Activated CD4-positive, alpha-beta memory T cell treated with anti-CD3 and anti-CD28 coated beads for 36 hours (primary cell): ENCODE measurements at regions not wholly inside any gene's neighbourhood (a gene's known extent, or its start where the extent isn't known, plus 50 kb on each side); places are given as distances from the start of the nearest gene placed in this dataset.

Source experiments
- CTCF ChIA-PET: fragments of 350-600 bp; sonication (Branson Sonifier 250); formaldehyde crosslinking; loops from one replicate; lab custom pipeline; 2021; ENCODE audit warnings: antibody characterized with exemption, inconsistent platforms; lab: Charles Lee
- POLR2A ChIA-PET: fragments of 350-600 bp; sonication (Branson Sonifier 250); formaldehyde crosslinking; loops from one replicate; lab custom pipeline; 2021; ENCODE audit warnings: antibody characterized with exemption; lab: Charles Lee
- DNase-seq: peaks from one replicate; pipeline ENCODE4 v3.0.0-alpha.2; 2020
- H3K27ac Mint-ChIP-seq: one replicate; pipeline ENCODE4 v1.8.0; 2021; ENCODE audit warnings: mixed read lengths
- H3K27me3 Mint-ChIP-seq: one replicate; pipeline ENCODE4 v1.8.0; 2021; ENCODE audit warnings: mixed read lengths
- H3K36me3 Mint-ChIP-seq: one replicate; pipeline ENCODE4 v1.8.0; 2021; ENCODE audit warnings: mixed read lengths
- H3K4me1 Mint-ChIP-seq: one replicate; pipeline ENCODE4 v1.8.0; 2021; ENCODE audit warnings: low read depth, mixed read lengths
- H3K4me3 Mint-ChIP-seq: one replicate; pipeline ENCODE4 v1.8.0; 2021; ENCODE audit warnings: mild to moderate bottlenecking, mixed read lengths
- H3K9me3 Mint-ChIP-seq: one replicate; pipeline ENCODE4 v1.8.0; 2021; ENCODE audit warnings: mixed read lengths
- intact Hi-C: fragments of 100-400 bp; cut with micrococcal nuclease; formaldehyde crosslinking; loops from one replicate; pipeline ENCODE4 v1.15.1; 2023

DNA sequence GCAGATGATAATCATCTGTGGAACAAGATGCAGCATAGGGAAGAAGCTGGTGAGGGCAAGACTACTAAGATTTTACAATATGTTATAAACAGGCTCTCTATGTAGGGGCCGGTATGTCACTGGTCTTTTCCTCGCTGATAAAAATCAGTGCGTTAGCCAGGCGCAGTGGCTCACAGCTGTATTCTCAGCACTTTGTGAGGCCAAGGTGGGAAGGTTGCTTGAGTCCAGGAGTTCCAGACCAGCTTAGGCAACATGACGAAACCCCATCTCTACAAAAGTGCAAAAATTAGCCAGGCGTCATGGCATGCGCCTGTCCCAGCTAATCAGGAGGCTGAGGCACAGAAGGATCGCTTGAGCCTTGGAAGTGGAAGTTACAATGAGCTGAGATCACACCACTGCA, 135.9 kb downstream of the TUSC1 start:
- Mint-ChIP-seq H3K9me3 (peaks cover 15% of the 10 kb centered on the region), H3K27ac (no peak overlapping the region), H3K36me3 (no peaks in the 10 kb centered on the region), H3K4me1 (no peaks in the 10 kb centered on the region), H3K4me3 (no peak overlapping the region), H3K27me3 (no peaks in the 10 kb centered on the region)
- intact Hi-C loops: no loop called here
- POLR2A ChIA-PET: no interaction called here
- CTCF ChIA-PET: no interaction called here
- DNase-seq: no peak

DNA sequence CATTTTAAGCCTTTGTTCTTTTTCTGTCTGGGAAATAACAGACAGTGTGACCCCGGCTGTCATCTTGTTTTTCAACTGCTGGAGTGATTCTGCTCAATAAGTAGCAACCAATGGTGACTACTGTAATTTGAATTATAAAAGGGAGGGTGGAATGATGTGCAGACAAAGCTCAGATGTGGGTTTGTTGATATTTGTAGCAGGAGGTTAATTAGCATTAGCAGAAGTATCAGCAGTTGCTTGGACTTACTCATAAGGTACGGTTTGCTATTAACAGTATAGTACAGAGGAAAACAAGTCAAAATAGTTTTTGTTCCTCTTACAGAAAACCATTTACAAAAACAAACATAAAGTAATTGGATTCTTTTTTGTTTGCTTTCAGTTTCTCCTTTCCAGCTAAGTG, 140.4 kb downstream of the TUSC1 start:
- intact Hi-C loops: no loop called here
- Mint-ChIP-seq H3K4me1 (no peaks in the 10 kb centered on the region), H3K9me3 (peaks cover 17% of the 10 kb centered on the region), H3K36me3 (no peaks in the 10 kb centered on the region), H3K4me3 (no peak overlapping the region), H3K27ac (no peak overlapping the region), H3K27me3 (no peaks in the 10 kb centered on the region)
- DNase-seq: no peak
- ChIA-PET CTCF (no interaction called here), POLR2A (no interaction called here)

DNA sequence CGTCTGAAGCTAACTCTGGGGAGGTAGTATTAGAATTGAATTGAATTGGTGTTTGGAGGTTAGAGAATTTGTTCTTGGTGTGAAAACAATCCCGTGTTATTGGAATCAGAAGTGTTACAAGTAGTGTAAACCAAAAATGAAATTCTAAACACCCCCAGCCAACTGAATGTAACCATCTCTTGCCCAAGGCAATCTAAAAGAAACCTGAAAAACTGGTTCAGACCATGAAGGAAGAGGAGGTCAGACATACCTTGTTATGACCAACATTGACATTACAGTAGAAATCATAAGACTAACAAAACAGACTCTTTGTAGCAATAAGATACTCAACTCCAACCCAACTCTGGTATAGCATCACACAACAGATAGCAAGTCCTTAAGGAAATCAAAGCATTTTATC, 159.0 kb downstream of the TUSC1 start:
- H3K27me3 Mint-ChIP-seq: no peaks in the 10 kb centered on the region
- no peaks in the 10 kb centered on the region for H3K36me3 Mint-ChIP-seq
- POLR2A ChIA-PET: no interaction called here
- H3K4me1 Mint-ChIP-seq: no peaks in the 10 kb centered on the region
- intact Hi-C loops: no loop called here
- peaks cover 23% of the 10 kb centered on the region for H3K9me3 Mint-ChIP-seq
- no peak for DNase-seq
- no peak overlapping the region for H3K4me3 Mint-ChIP-seq
- CTCF ChIA-PET: no interaction called here
- no peak overlapping the region for H3K27ac Mint-ChIP-seq

DNA sequence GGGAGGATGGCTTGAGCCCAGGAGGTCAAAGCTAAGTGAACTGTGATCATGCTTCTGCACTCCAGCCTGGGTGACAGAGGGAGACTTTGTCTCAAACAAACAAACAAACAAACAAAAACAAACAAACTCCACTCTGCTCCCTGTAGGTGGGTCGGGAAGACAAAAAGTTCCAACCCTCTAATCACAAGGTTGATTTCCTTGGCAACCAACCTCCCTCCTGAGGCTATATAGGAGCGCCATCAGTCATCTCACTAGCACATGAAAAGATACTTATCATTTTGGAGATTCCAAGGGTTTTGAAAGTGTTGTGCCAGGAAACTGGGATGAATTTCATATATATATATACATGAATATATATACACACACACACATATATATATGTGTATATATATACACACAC, 160.5 kb downstream of the TUSC1 start:
- H3K27me3 Mint-ChIP-seq: no peaks in the 10 kb centered on the region
- DNase-seq: no peak
- POLR2A ChIA-PET: no interaction called here
- CTCF ChIA-PET: no interaction called here
- no peaks in the 10 kb centered on the region for H3K36me3 Mint-ChIP-seq
- intact Hi-C loops: no loop called here
- no peak overlapping the region for H3K27ac Mint-ChIP-seq
- H3K9me3 Mint-ChIP-seq: peaks cover 32% of the 10 kb centered on the region
- no peak overlapping the region for H3K4me3 Mint-ChIP-seq
- no peaks in the 10 kb centered on the region for H3K4me1 Mint-ChIP-seq

DNA sequence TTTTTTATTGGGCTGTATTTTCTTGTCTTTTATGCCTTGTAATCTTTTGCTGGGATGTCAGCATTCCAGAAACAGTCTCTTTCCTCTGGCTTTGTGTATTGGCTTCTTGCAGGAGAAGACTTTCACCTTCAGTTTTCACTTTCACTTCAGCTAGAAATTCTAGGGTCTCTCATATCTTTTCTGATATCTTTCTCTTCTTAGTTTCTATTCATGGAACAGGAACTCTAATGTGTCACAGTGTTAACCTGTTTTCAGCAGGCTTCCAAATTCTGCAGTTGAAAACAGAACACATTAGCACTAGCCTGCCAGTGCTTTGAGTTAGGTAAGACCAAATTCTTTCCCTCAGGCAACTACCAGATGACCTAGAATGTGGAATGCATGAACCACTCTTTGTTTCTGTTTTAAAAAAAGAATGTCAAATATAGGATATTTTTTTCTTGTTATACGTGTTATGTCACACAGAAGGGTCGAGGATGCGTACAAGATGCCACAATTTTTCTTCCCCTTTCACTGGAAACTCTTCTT, 164.7 kb downstream of the TUSC1 start:
- Mint-ChIP-seq H3K4me1 (no peaks in the 10 kb centered on the region), H3K36me3 (no peaks in the 10 kb centered on the region), H3K4me3 (no peak overlapping the region), H3K9me3 (peaks cover 20% of the 10 kb centered on the region), H3K27ac (no peak overlapping the region), H3K27me3 (no peaks in the 10 kb centered on the region)
- intact Hi-C loops: no loop called here
- ChIA-PET POLR2A (no interaction called here), CTCF (no interaction called here)
- no peak for DNase-seq

DNA sequence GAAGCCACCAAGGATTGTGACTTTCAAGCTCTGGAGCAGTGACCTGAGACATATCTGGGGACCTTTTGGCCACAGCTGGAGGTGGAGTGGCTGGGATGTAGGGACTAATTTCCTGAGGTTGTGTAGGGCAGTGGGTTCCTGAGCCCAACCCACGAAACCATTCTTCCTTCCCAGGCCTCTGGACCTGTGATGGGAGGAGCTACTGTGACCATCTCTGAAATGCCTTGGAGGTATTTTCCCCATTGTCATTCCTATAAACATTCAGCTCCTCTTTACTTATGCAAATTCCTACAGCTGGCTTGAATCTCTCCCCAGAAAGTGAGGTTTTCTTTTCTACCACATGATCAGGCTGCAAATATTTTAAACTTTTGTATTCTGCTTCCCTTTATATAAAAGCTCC, 172.6 kb downstream of the TUSC1 start:
- no peak overlapping the region for H3K4me3 Mint-ChIP-seq
- H3K27ac Mint-ChIP-seq: no peak overlapping the region
- peaks cover 47% of the 10 kb centered on the region for H3K9me3 Mint-ChIP-seq
- ChIA-PET POLR2A (interaction anchor here (0.7 kb wide), 1 partner anchor 821 kb away, joined by 3 read pairs; no protein-coding TSS in a partner anchor), CTCF (no interaction called here)
- DNase-seq: no peak
- H3K27me3 Mint-ChIP-seq: no peaks in the 10 kb centered on the region
- H3K4me1 Mint-ChIP-seq: no peaks in the 10 kb centered on the region
- intact Hi-C loops: no loop called here
- no peaks in the 10 kb centered on the region for H3K36me3 Mint-ChIP-seq

DNA sequence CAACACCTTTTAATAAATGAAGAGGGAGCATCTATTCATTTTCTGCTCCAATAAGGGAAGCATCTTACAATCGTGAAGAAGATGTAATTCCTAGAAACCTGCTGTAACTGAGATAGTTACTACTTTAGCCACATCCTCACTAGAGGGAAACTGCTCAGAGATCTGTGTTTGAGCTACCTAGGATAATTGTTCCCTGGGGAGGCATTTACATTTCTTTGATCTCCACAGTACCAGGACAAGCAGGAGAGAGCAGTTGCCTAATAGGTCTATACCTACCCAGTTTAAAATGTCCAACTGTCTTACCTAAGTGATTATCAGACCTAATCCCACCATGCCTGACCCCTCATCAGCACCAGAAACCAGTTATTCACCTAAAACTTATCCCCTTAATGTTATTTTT, 196.9 kb downstream of the TUSC1 start:
- CTCF ChIA-PET: no interaction called here
- Mint-ChIP-seq H3K4me3 (no peak overlapping the region), H3K27ac (no peak overlapping the region), H3K36me3 (no peaks in the 10 kb centered on the region), H3K4me1 (no peaks in the 10 kb centered on the region), H3K9me3 (peaks cover 17% of the 10 kb centered on the region), H3K27me3 (no peaks in the 10 kb centered on the region)
- DNase-seq: no peak
- POLR2A ChIA-PET: no interaction called here
- intact Hi-C loops: no loop called here

DNA sequence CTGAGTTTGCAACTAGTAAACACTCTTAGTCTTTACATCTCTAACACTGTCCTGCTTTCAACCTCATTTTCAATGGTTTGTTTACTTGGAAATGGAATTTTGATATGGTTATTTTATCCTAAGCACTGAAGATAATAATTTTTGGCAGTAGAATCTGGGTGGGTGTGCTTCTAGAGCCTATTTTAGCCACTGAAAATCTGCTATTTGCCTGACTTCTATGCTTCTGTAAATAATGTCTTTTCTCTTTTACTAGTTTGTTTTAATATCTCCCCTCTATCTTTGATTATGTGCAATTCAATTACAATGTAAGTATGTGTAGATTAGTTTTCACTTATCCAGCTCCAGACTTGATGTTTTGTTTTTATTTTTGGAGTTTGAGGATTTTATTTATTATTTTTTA, 197.5 kb downstream of the TUSC1 start:
- no peaks in the 10 kb centered on the region for H3K36me3 Mint-ChIP-seq
- CTCF ChIA-PET: no interaction called here
- peaks cover 14% of the 10 kb centered on the region for H3K9me3 Mint-ChIP-seq
- H3K4me1 Mint-ChIP-seq: no peaks in the 10 kb centered on the region
- H3K4me3 Mint-ChIP-seq: no peak overlapping the region
- H3K27ac Mint-ChIP-seq: no peak overlapping the region
- intact Hi-C loops: no loop called here
- H3K27me3 Mint-ChIP-seq: no peaks in the 10 kb centered on the region
- DNase-seq: no peak
- POLR2A ChIA-PET: no interaction called here

DNA sequence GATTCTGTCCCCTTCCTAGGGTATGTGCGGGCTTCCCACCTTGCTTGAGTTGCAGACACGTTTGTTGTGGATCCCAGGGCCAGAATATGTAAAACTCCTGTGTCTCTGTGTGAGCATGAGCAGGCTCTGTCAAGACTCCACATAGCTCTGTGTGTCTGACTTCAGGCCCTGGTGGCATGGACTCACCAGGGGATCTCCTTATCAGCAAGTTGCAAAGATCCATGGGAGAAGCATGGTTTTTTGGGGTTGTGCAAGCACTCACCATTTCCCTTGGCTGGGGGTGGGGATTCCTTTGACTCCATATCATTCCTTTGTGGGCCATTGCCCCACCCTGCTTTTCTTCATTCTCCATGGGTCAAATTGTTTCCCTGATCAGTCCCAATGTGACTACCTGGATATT, 205.6 kb downstream of the TUSC1 start:
- no peaks in the 10 kb centered on the region for H3K27me3 Mint-ChIP-seq
- H3K27ac Mint-ChIP-seq: no peak overlapping the region
- intact Hi-C loops: no loop called here
- peaks cover 51% of the 10 kb centered on the region for H3K9me3 Mint-ChIP-seq
- no peaks in the 10 kb centered on the region for H3K36me3 Mint-ChIP-seq
- no peak overlapping the region for H3K4me3 Mint-ChIP-seq
- DNase-seq: no peak
- no peaks in the 10 kb centered on the region for H3K4me1 Mint-ChIP-seq
- POLR2A ChIA-PET: no interaction called here
- CTCF ChIA-PET: no interaction called here

DNA sequence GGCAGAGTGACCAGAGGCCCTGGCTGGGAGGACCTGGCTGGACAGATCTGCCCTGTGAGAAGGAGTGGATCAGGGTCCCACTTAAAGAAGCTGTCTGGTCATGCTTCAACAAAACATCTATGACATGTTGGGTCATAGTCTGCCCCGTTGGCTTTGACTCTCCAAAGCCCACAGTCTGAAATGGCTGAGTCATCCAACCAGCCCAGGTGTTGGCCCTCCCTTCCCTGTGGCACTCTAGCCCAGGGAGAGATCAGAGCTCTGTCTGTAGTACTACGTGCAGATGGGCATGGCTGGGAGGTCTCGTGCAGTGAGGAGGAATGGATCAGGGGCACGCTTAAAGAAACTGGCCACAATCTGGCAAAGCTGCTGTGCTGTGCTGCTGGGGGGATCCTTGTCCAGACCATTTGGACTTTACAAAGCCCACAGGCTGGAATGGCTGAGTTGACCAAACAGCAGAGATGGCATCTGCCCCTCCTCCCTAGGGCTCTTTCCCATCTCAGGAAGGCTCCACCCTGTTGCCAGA, 206.1 kb downstream of the TUSC1 start:
- intact Hi-C loops: no loop called here
- H3K9me3 Mint-ChIP-seq: peaks cover 53% of the 10 kb centered on the region
- no peak for DNase-seq
- H3K4me1 Mint-ChIP-seq: no peaks in the 10 kb centered on the region
- CTCF ChIA-PET: no interaction called here
- H3K4me3 Mint-ChIP-seq: no peak overlapping the region
- H3K36me3 Mint-ChIP-seq: no peaks in the 10 kb centered on the region
- POLR2A ChIA-PET: no interaction called here
- H3K27me3 Mint-ChIP-seq: no peaks in the 10 kb centered on the region
- H3K27ac Mint-ChIP-seq: no peak overlapping the region

DNA sequence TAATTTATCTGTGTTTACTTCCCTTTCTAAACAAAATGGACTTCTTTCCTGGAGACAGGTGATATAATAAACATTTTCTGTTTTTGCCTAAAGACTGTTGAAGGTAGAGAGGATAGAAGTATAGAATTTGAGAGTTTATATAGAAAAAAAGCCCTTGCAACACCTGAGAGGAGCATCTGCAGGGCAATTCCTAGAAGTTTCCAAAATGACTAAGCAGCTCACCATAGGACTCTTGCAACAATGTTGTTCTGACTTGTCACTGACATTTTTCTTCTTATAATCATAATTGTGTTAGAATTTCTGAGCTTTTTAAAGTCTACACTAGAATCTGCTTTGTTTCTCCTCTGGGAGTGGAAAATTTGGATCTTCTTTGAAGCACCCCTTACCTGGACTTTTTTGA, 216.8 kb downstream of the TUSC1 start:
- H3K27me3 Mint-ChIP-seq: no peaks in the 10 kb centered on the region
- DNase-seq: no peak
- H3K9me3 Mint-ChIP-seq: peaks cover 45% of the 10 kb centered on the region
- H3K27ac Mint-ChIP-seq: no peak overlapping the region
- no peak overlapping the region for H3K4me3 Mint-ChIP-seq
- CTCF ChIA-PET: no interaction called here
- H3K36me3 Mint-ChIP-seq: no peaks in the 10 kb centered on the region
- H3K4me1 Mint-ChIP-seq: no peaks in the 10 kb centered on the region
- intact Hi-C loops: no loop called here
- POLR2A ChIA-PET: no interaction called here

DNA sequence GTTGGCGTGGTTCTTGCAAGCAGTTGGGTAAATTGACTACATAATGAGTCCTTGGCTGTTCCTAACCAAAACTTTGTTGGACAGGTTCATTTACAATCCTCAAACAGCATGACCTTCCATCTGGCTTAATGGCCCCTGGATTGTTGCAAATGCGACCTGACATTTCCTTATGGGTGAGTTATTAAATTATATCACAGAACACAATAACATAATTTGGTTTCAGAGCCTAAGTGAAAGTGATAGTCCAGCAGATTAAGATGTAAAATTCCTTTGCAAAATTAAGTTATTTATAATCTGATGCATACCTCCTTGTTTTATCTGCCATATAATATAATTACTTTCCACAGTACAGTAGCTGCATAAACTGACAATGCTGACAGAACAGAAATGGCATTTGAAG, 224.4 kb downstream of the TUSC1 start:
- Mint-ChIP-seq H3K4me3 (no peak overlapping the region), H3K9me3 (peaks cover 25% of the 10 kb centered on the region), H3K27me3 (no peaks in the 10 kb centered on the region), H3K4me1 (no peaks in the 10 kb centered on the region), H3K36me3 (no peaks in the 10 kb centered on the region), H3K27ac (no peak overlapping the region)
- no peak for DNase-seq
- intact Hi-C loops: no loop called here
- ChIA-PET POLR2A (no interaction called here), CTCF (no interaction called here)

DNA sequence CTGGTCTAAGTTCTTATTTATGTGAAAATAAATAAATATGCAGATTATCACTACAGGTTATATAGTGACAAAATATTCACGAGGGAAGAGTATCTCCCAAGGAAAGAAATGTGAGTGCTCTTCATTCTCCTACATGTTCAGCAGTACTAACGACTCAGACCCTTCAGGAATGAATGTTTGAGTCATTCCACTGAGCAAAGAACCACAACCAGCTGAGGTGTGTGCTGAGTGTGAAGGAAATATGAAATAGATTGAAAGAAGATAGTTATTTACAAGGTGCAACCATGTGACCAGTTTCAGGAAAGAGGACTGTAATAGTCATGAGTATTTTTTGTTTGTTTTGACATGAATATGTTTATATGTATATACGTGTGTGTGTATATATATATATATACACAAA, 228.7 kb downstream of the TUSC1 start:
- no peak for DNase-seq
- Mint-ChIP-seq H3K4me3 (no peak overlapping the region), H3K9me3 (peaks cover 8% of the 10 kb centered on the region), H3K4me1 (no peaks in the 10 kb centered on the region), H3K36me3 (no peaks in the 10 kb centered on the region), H3K27ac (no peak overlapping the region), H3K27me3 (no peaks in the 10 kb centered on the region)
- CTCF ChIA-PET: interaction anchor here (0.5 kb wide), 1 partner anchor 9 kb away, joined by 3 read pairs; no protein-coding TSS in a partner anchor
- POLR2A ChIA-PET: no interaction called here
- intact Hi-C loops: no loop called here
